ENCODE measurements at regions not wholly inside any gene's neighbourhood (a gene's known extent, or its start where the extent isn't known, plus 50 kb on each side); places are given as distances from the start of the nearest gene placed in this dataset.

DNA sequence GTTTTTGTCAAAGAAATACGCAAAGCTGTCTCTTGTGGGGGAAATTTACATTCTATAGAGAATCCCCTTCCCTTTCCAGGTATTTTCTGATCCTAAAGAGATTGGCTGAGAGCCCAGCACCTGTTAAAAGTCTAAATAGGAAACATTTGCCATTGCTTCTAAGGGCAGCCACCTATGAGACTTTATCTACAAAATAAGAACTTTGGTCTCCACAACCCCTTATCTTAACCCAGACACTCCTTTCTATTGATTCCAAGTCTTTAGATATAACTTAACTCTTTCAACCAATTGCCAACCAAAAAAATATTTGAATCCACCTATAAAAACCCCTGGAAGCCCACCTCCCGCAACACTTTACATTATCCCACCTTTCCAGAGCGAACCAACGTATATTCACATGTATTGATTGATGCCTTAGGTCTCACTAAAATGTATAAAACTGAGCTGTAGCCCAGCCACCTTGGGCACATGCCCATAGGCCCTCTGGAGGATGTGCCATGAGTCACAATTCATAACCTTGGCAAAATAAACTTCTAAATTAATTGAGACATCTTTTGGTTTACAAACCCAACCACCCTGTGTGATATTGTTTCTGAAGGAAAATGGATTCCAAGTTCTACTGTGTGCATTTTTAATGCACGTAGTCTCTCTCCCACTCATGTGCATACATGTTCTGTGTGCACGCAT is 211.4 kb downstream of the GAS1 start (continued):
- TF ChIP-seq EZH2 (IDR thresholded peaks at IDR 0.05; ENCODE audit: borderline replicate concordance, insufficient read depth, low read length, poor library complexity, severe bottlenecking): no peak

DNA sequence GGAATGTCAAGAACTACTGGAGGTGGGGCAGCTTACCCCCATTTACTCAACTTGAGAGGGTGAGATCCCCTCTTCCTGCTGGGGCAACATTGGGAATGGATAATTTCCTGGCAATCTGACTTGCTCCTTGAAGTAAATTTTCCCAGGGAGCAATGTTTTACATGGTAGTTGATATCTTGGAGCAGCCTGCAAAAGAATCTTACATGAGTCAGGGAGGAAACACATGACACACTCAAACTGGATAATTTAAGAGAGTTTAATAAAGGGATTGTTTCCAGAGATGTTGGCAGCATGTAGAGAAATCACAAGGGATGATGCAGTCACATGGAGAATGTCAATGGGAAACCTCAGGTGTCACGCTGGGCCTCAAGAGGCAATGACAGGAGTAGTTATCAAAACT is 212.5 kb downstream of the GAS1 start:
- no peaks in the 10 kb centered on the region for H3K9me3 ChIP-seq (ENCODE audit: low read length)
- H3K27ac ChIP-seq (ENCODE audit: low read length): no peak overlapping the region
- H3K36me3 ChIP-seq (ENCODE audit: insufficient read depth, low read length): no peaks in the 10 kb centered on the region
- TF ChIP-seq RAD21 (conservative IDR thresholded peaks at IDR 0.05) (no peak), SMC3 (conservative IDR thresholded peaks at IDR 0.05; ENCODE audit: poor library complexity) (no peak), EZH2 (IDR thresholded peaks at IDR 0.05; ENCODE audit: borderline replicate concordance, insufficient read depth, low read length, poor library complexity, severe bottlenecking) (no peak), EP300 (conservative IDR thresholded peaks at IDR 0.05; ENCODE audit: poor library complexity, severe bottlenecking) (no peak), POLR2AphosphoS5 (IDR thresholded peaks at IDR 0.05) (no peak), MXI1 (conservative IDR thresholded peaks at IDR 0.05; ENCODE audit: poor library complexity, severe bottlenecking) (no peak), TAF1 (IDR thresholded peaks at IDR 0.05; ENCODE audit: low read depth) (no peak)
- TF ChIP-seq, protein P1, sequence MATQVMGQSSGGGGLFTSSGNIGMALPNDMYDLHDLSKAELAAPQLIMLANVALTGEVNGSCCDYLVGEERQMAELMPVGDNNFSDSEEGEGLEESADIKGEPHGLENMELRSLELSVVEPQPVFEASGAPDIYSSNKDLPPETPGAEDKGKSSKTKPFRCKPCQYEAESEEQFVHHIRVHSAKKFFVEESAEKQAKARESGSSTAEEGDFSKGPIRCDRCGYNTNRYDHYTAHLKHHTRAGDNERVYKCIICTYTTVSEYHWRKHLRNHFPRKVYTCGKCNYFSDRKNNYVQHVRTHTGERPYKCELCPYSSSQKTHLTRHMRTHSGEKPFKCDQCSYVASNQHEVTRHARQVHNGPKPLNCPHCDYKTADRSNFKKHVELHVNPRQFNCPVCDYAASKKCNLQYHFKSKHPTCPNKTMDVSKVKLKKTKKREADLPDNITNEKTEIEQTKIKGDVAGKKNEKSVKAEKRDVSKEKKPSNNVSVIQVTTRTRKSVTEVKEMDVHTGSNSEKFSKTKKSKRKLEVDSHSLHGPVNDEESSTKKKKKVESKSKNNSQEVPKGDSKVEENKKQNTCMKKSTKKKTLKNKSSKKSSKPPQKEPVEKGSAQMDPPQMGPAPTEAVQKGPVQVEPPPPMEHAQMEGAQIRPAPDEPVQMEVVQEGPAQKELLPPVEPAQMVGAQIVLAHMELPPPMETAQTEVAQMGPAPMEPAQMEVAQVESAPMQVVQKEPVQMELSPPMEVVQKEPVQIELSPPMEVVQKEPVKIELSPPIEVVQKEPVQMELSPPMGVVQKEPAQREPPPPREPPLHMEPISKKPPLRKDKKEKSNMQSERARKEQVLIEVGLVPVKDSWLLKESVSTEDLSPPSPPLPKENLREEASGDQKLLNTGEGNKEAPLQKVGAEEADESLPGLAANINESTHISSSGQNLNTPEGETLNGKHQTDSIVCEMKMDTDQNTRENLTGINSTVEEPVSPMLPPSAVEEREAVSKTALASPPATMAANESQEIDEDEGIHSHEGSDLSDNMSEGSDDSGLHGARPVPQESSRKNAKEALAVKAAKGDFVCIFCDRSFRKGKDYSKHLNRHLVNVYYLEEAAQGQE (IDR thresholded peaks at IDR 0.05; ENCODE audit: borderline replicate concordance): no peak
- TF ChIP-seq, protein P2, sequence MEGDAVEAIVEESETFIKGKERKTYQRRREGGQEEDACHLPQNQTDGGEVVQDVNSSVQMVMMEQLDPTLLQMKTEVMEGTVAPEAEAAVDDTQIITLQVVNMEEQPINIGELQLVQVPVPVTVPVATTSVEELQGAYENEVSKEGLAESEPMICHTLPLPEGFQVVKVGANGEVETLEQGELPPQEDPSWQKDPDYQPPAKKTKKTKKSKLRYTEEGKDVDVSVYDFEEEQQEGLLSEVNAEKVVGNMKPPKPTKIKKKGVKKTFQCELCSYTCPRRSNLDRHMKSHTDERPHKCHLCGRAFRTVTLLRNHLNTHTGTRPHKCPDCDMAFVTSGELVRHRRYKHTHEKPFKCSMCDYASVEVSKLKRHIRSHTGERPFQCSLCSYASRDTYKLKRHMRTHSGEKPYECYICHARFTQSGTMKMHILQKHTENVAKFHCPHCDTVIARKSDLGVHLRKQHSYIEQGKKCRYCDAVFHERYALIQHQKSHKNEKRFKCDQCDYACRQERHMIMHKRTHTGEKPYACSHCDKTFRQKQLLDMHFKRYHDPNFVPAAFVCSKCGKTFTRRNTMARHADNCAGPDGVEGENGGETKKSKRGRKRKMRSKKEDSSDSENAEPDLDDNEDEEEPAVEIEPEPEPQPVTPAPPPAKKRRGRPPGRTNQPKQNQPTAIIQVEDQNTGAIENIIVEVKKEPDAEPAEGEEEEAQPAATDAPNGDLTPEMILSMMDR (IDR thresholded peaks at IDR 0.05; ENCODE audit: poor library complexity, severe bottlenecking): no peak
- H3K9ac ChIP-seq (ENCODE audit: low read length): no peak overlapping the region
- H3K4me2 ChIP-seq (ENCODE audit: low read length): no peak overlapping the region
- H4K20me1 ChIP-seq (ENCODE audit: insufficient read depth): no peaks in the 10 kb centered on the region
- H3K4me3 ChIP-seq (ENCODE audit: low read length): no peak overlapping the region
- no peaks in the 10 kb centered on the region for H3K9me2 ChIP-seq (ENCODE audit: insufficient read depth, low read length)
- H3F3A ChIP-seq (ENCODE audit: insufficient read depth, low read length, poor library complexity, severe bottlenecking): no peaks in the 10 kb centered on the region
- H3K27me3 ChIP-seq (ENCODE audit: insufficient read depth, low read depth, low read length): no peaks in the 10 kb centered on the region
- no peak overlapping the region for H2AFZ ChIP-seq (ENCODE audit: low read depth, low read length)
- no peaks in the 10 kb centered on the region for H3K79me2 ChIP-seq (replicated peaks; ENCODE audit: insufficient read depth, low read length)

DNA sequence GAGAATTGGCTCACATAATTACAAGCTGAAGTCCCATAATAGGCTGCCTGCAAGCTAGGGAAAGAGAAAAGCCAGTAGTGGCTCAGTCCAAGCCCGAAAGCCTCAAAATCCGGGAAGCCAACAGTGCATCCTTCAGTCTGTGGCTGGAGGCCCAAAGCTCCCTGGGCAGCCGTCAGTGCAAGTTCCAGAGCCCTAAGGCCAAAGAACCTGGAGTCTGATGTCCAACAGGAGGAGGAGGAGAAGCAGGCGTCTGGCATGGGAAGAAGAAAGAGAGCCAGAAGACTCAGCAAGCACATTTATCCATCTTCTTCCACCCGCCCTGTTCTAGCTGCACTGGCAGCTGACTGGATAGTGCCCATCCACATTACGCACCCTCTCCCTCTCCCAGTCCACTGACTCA is 213.4 kb downstream of the GAS1 start:
- H3K27me3 ChIP-seq (ENCODE audit: insufficient read depth, low read depth, low read length): no peaks in the 10 kb centered on the region
- TF ChIP-seq, protein P2 (IDR thresholded peaks at IDR 0.05; ENCODE audit: poor library complexity, severe bottlenecking): no peak
- TF ChIP-seq EZH2 (IDR thresholded peaks at IDR 0.05; ENCODE audit: borderline replicate concordance, insufficient read depth, low read length, poor library complexity, severe bottlenecking) (no peak), RAD21 (conservative IDR thresholded peaks at IDR 0.05) (no peak), TAF1 (IDR thresholded peaks at IDR 0.05; ENCODE audit: low read depth) (no peak), EP300 (conservative IDR thresholded peaks at IDR 0.05; ENCODE audit: poor library complexity, severe bottlenecking) (no peak), MXI1 (conservative IDR thresholded peaks at IDR 0.05; ENCODE audit: poor library complexity, severe bottlenecking) (no peak), POLR2AphosphoS5 (IDR thresholded peaks at IDR 0.05) (no peak), SMC3 (conservative IDR thresholded peaks at IDR 0.05; ENCODE audit: poor library complexity) (no peak)
- TF ChIP-seq, protein P1 (IDR thresholded peaks at IDR 0.05; ENCODE audit: borderline replicate concordance): no peak
- no peaks in the 10 kb centered on the region for H3K9me3 ChIP-seq (ENCODE audit: low read length)
- H2AFZ ChIP-seq (ENCODE audit: low read depth, low read length): no peak overlapping the region
- H3K4me3 ChIP-seq (ENCODE audit: low read length): no peak overlapping the region
- no peaks in the 10 kb centered on the region for H3F3A ChIP-seq (ENCODE audit: insufficient read depth, low read length, poor library complexity, severe bottlenecking)
- H3K9ac ChIP-seq (ENCODE audit: low read length): no peak overlapping the region
- H3K27ac ChIP-seq (ENCODE audit: low read length): no peak overlapping the region
- H3K79me2 ChIP-seq (replicated peaks; ENCODE audit: insufficient read depth, low read length): no peaks in the 10 kb centered on the region
- H4K20me1 ChIP-seq (ENCODE audit: insufficient read depth): no peaks in the 10 kb centered on the region
- no peaks in the 10 kb centered on the region for H3K9me2 ChIP-seq (ENCODE audit: insufficient read depth, low read length)
- no peaks in the 10 kb centered on the region for H3K36me3 ChIP-seq (ENCODE audit: insufficient read depth, low read length)
- H3K4me2 ChIP-seq (ENCODE audit: low read length): no peak overlapping the region

Data from neural cell (in vitro differentiated cells).